HG03135 (cell line): ENCODE measurements at regions not wholly inside any gene's neighbourhood (a gene's known extent, or its start where the extent isn't known, plus 50 kb on each side); places are given as distances from the start of the nearest gene placed in this dataset.

Source experiments
- ATAC-seq: cut with Tn5 transposase; IDR thresholded peaks from one replicate; pipeline ENCODE4 v1.9.1; 2021; ENCODE audit warnings: mild to moderate bottlenecking, moderate library complexity; ENCODE audit not compliant: unreplicated experiment

GRCh38 chr2:186068139-186068801 is 329.7 kb downstream of the FSIP2 start:
- ATAC-seq = no peak

- no peak for ATAC-seq
Observed at GRCh38 chr2:186069676-186070075, 331.1 kb downstream of the FSIP2 start.

- ATAC-seq = no peak
Observed at GRCh38 chr2:186085226-186085625, 346.6 kb downstream of the FSIP2 start.

- ATAC-seq = no peak
Observed at GRCh38 chr2:186093174-186093573, 354.6 kb downstream of the FSIP2 start.

GRCh38 chr2:186098821-186099220 is 360.2 kb downstream of the FSIP2 start:
- no peak for ATAC-seq

GRCh38 chr2:186099826-186100225 is 361.2 kb downstream of the FSIP2 start:
- no peak for ATAC-seq

GRCh38 chr2:186100636-186101035 is 362.0 kb downstream of the FSIP2 start:
- no peak for ATAC-seq

GRCh38 chr2:186101616-186102015 is 363.0 kb downstream of the FSIP2 start:
- no peak for ATAC-seq

- no peak for ATAC-seq
Observed at GRCh38 chr2:186103276-186103675, 364.7 kb downstream of the FSIP2 start.

- no peak for ATAC-seq
Observed at GRCh38 chr2:186105016-186105724, 366.6 kb downstream of the FSIP2 start.

- no peak for ATAC-seq
Observed at GRCh38 chr2:186108470-186108869, 369.9 kb downstream of the FSIP2 start.

- ATAC-seq = no peak
Observed at GRCh38 chr2:186113284-186113683, 372.8 kb upstream of the ZC3H15 start.

- no peak for ATAC-seq
Observed at GRCh38 chr2:186125156-186125555, 360.9 kb upstream of the ZC3H15 start.

GRCh38 chr2:186125625-186126024 is 360.4 kb upstream of the ZC3H15 start:
- ATAC-seq = no peak

GRCh38 chr2:186126181-186126580 is 359.9 kb upstream of the ZC3H15 start:
- no peak for ATAC-seq

GRCh38 chr2:186129767-186130581 is 356.1 kb upstream of the ZC3H15 start:
- ATAC-seq = no peak

GRCh38 chr2:186130748-186131641 is 355.1 kb upstream of the ZC3H15 start:
- no peak for ATAC-seq

- no peak for ATAC-seq
Observed at GRCh38 chr2:186135686-186136085, 350.4 kb upstream of the ZC3H15 start.

GRCh38 chr2:186136860-186137259 is 349.2 kb upstream of the ZC3H15 start:
- ATAC-seq = no peak

GRCh38 chr2:186138845-186139244 is 347.2 kb upstream of the ZC3H15 start:
- ATAC-seq = no peak

GRCh38 chr2:186159101-186159500 is 327.0 kb upstream of the ZC3H15 start:
- ATAC-seq = no peak
